OCI-LY7 (cell line): ENCODE measurements at regions not wholly inside any gene's neighbourhood (a gene's known extent, or its start where the extent isn't known, plus 50 kb on each side); places are given as distances from the start of the nearest gene placed in this dataset.

Source experiments
- CTCF ChIP-seq: fragments of 200-600 bp; sonication (generic); conservative IDR thresholded peaks from 2 replicates; pipeline ENCODE4 v1.5.1; 2014; ENCODE audit warnings: mild to moderate bottlenecking, antibody characterized with exemption, low read length, moderate library complexity, mixed read lengths
- EZH2phosphoT487 ChIP-seq: fragments of 200-600 bp; sonication (generic); IDR thresholded peaks from 2 replicates; pipeline ENCODE4 v1.6.1; 2018; ENCODE audit warnings: low read depth, borderline replicate concordance, mild to moderate bottlenecking, mixed run types, antibody characterized with exemption, low read length, moderate library complexity, mixed read lengths

- TF ChIP-seq CTCF: no peak
- TF ChIP-seq EZH2phosphoT487: no peak
Observed at GRCh38 chr3:87446849-87447387, 170.5 kb upstream of the POU1F1 start.
